IPS DF 6.9 (cell line): ENCODE measurements at regions not wholly inside any gene's neighbourhood (a gene's known extent, or its start where the extent isn't known, plus 50 kb on each side); places are given as distances from the start of the nearest gene placed in this dataset.

ENCODE experiments used
- DNase-seq: peaks from one replicate; pipeline ENCODE4 v3.0.0-alpha.2; 2013; ENCODE audit warnings: low read depth, low spot score
- H3K27ac ChIP-seq: one replicate; pipeline ENCODE4 v1.5.1; 2013; ENCODE audit warnings: low read length, control low read depth
- H3K27me3 ChIP-seq: 2 replicates; pipeline ENCODE4 v1.6.1; 2013; ENCODE audit warnings: mild to moderate bottlenecking, low read length; ENCODE audit not compliant: control insufficient read depth, insufficient read depth
- H3K36me3 ChIP-seq: 2 replicates; pipeline ENCODE4 v1.6.1; 2013; ENCODE audit warnings: low read length; ENCODE audit not compliant: control insufficient read depth, insufficient read depth
- H3K4me1 ChIP-seq: 2 replicates; pipeline ENCODE4 v1.6.1; 2013; ENCODE audit warnings: low read length; ENCODE audit not compliant: control insufficient read depth, insufficient read depth
- H3K4me3 ChIP-seq: 2 replicates; pipeline ENCODE4 v1.5.1; 2013; ENCODE audit warnings: mild to moderate bottlenecking, low read length
- H3K9me3 ChIP-seq: 2 replicates; pipeline ENCODE4 v1.6.1; 2013; ENCODE audit warnings: low read length, inconsistent platforms; ENCODE audit not compliant: control insufficient read depth, insufficient read depth
- WGBS: extraction: QIAGEN DNeasy Blood & Tissue Kit; methylation state at CpG from one replicate; pipeline ENCODE4 v1.1.7; 2013; ENCODE audit warnings: mixed read lengths, missing lambda C conversion rate; ENCODE audit not compliant: insufficient read length, insufficient coverage; 5-methylcytosine and 5-hydroxymethylcytosine counted together

DNA sequence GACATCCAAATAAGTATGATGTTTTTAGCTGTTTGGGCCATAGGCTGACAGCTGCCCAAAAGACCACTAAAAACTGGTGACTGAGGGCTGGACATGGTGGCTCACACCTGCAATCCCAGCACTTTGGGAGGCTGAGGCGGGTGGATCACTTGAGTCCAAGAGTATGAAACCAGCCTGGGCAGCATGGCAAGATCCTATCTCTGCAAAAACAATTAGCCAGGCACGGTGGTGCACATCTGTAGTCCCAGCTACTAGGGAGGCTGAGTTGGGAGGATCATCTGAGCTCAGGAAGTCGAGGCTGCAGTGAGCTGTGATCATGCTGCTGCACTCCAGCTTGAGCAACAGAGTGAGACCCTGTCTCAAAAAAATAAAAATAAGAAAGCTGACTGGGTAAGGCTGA is 511.5 kb upstream of the RAB6C start:
- DNase-seq, result no peak
- no peaks in the 10 kb centered on the region for H3K4me1 ChIP-seq
- no peak overlapping the region for H3K4me3 ChIP-seq
- H3K36me3 ChIP-seq, result no peaks in the 10 kb centered on the region
- H3K27ac ChIP-seq, result no peak overlapping the region
- no peaks in the 10 kb centered on the region; the same call in 1 of the 2 replicates for H3K27me3 ChIP-seq
- WGBS, result no CpG with 5 or more reads among the region's 3 CpGs
- no peaks in the 10 kb centered on the region for H3K9me3 ChIP-seq

DNA sequence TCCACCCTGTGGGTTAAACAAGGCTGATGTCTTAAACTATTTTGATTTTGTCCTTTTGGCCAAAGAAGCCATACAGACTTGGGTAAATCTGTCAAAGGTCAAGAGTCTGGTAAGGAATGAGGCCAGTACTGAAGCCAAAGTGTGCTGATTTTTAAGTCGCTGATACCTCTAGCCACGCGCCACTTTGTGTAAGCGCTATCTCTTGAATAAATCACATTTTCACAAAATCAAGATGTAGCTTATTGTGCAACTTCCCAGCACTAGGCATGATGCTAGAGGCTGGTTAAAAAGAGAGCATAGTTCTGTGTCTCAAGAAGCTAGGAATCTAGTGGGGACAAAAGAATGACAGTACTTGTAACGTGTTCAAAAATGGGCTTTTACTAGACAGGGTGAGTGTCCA is 510.6 kb upstream of the RAB6C start:
- no peaks in the 10 kb centered on the region; the same call in 1 of the 2 replicates for H3K27me3 ChIP-seq
- H3K4me1 ChIP-seq, result no peaks in the 10 kb centered on the region
- H3K27ac ChIP-seq, result no peak overlapping the region
- H3K9me3 ChIP-seq, result no peaks in the 10 kb centered on the region
- no peak overlapping the region for H3K4me3 ChIP-seq
- DNase-seq, result no peak
- no peaks in the 10 kb centered on the region for H3K36me3 ChIP-seq
- no CpG with 5 or more reads among the region's 5 CpGs for whole genome bisulfite sequencing

DNA sequence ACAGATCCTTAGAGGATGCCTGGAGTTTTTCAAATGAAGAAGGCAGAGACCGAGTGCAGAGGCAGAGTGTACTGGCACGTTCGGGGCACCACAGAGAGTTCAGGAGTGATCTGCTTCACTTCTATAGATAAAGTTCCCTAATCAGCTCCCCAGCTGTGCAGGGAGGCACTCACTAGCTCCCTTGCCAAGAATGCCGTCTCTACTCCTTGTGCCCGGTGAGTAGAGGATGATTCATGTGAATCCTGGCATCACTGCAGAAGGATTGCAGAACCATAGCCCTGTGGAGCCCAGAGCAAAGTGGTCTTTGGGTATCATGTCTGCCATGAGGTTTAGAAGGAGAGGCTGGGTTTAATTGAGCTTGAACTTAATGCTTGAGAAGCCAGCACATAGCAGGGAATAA is 510.1 kb upstream of the RAB6C start:
- no peak for DNase-seq
- H3K27me3 ChIP-seq, result no peaks in the 10 kb centered on the region; the same call in 1 of the 2 replicates
- H3K4me3 ChIP-seq, result no peak overlapping the region
- H3K4me1 ChIP-seq, result no peaks in the 10 kb centered on the region
- no CpG with 5 or more reads among the region's 5 CpGs for WGBS
- H3K36me3 ChIP-seq, result no peaks in the 10 kb centered on the region
- no peak overlapping the region for H3K27ac ChIP-seq
- no peaks in the 10 kb centered on the region for H3K9me3 ChIP-seq

DNA sequence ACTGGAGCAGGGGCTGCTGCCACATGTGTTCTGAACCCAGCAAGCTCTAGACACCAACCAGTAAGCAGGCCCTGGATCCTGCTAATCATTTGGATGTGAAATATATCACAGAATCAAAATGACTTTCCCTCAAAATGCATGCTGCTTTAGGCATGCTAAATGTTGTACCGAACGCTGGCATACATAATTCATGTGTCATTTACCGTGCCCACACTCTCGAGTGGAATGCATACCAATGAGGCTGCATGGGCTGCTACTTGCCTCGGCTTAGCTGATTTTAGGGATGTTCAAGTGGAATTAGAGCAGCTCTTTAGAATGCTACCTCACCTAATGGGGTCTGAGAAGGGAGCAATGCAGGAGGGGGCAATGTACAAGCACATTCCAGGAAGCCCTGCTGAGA is 509.6 kb upstream of the RAB6C start:
- no CpG with 5 or more reads among the region's 5 CpGs for WGBS
- Histone ChIP-seq H3K27me3 (no peaks in the 10 kb centered on the region; the same call in 1 of the 2 replicates), H3K36me3 (no peaks in the 10 kb centered on the region), H3K4me1 (no peaks in the 10 kb centered on the region), H3K27ac (no peak overlapping the region), H3K4me3 (no peak overlapping the region), H3K9me3 (no peaks in the 10 kb centered on the region)
- no peak for DNase-seq

DNA sequence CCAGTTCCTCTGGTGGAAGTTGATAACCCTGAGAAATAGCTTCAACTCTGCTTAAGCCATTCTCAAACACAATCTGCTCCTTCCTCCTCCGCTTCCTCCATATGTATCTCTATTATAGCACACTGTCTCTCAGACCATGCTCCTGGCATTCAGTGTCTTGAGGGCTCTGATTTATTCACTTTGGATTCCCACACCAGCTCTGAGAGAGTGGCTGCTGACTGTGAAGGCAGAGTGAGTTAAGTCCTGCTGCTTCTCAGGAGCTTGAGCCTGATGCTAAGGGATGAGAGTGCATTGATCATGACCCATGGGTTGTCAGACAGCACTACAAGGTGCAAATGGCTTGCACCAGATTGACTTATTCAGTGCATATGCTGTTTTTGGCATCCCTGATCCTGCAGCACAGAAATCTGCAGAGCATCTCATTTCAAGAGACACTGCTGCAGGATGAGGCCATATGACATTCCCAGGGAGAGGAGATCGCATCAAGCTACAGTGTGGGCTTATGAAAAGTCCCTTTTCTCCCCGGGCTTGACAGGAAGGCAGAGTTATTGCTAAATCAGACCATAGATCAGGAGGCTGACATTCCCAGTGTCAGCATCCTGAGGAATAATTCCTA is 500.5 kb upstream of the RAB6C start:
- Histone ChIP-seq H3K27me3 (no peaks in the 10 kb centered on the region), H3K36me3 (no peaks in the 10 kb centered on the region), H3K4me3 (no peak overlapping the region), H3K27ac (no peak overlapping the region), H3K9me3 (no peaks in the 10 kb centered on the region), H3K4me1 (no peaks in the 10 kb centered on the region)
- WGBS, result no CpG with 5 or more reads among the region's 3 CpGs
- no peak for DNase-seq

DNA sequence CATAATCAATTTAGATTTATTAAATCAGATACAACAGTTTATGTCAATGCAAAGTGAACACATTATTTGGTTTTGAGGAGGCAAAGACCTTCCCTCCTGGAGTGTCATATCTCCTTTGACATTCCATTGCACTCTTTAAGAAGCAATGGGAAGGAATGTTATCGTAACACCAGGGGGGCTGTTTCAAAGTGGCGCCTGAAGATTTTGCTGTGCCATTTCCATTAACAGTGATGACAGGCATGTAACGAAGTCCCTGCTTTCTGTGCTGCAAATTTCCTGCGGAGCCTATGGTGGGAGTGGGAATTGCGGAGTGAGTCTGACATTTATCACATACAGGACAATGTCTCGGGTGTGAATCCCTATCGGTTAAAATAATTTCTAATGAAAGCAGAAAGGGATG is 499.6 kb upstream of the RAB6C start:
- no CpG with 5 or more reads among the region's 7 CpGs for WGBS

DNA sequence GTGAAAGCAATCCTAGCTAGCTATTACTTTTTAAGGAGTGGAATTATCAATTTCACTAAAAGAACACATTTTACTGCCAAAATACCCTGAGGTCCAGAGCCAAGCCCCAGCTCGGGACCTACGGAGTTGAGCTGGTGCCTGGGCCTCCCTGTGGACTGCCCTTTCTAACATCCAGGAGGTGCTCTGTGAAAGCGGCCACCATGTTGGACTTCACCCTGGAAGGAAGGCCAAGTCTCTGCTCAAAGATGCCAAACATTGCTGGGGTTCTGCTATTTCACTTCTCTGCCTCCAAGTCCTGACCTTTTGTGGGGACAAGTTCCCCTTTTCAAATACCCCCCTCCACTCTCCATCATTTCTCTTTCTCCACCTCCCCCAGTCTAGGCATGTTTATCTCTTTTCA is 498.7 kb upstream of the RAB6C start:
- DNase-seq, result no peak
- H3K4me3 ChIP-seq, result no peak overlapping the region
- H3K36me3 ChIP-seq, result no peaks in the 10 kb centered on the region
- no CpG with 5 or more reads among the region's 3 CpGs for WGBS
- H3K27ac ChIP-seq, result no peak overlapping the region
- no peaks in the 10 kb centered on the region for H3K27me3 ChIP-seq
- H3K9me3 ChIP-seq, result no peaks in the 10 kb centered on the region
- no peaks in the 10 kb centered on the region for H3K4me1 ChIP-seq

More for the DNA sequence above, 499.6 kb upstream of the RAB6C start:
- H3K27me3 ChIP-seq, result no peaks in the 10 kb centered on the region
- no peak overlapping the region for H3K27ac ChIP-seq
- peak; percentile 2 for DNase-seq
- H3K4me1 ChIP-seq, result no peaks in the 10 kb centered on the region
- no peaks in the 10 kb centered on the region for H3K36me3 ChIP-seq
- no peaks in the 10 kb centered on the region for H3K9me3 ChIP-seq
- H3K4me3 ChIP-seq, result no peak overlapping the region

DNA sequence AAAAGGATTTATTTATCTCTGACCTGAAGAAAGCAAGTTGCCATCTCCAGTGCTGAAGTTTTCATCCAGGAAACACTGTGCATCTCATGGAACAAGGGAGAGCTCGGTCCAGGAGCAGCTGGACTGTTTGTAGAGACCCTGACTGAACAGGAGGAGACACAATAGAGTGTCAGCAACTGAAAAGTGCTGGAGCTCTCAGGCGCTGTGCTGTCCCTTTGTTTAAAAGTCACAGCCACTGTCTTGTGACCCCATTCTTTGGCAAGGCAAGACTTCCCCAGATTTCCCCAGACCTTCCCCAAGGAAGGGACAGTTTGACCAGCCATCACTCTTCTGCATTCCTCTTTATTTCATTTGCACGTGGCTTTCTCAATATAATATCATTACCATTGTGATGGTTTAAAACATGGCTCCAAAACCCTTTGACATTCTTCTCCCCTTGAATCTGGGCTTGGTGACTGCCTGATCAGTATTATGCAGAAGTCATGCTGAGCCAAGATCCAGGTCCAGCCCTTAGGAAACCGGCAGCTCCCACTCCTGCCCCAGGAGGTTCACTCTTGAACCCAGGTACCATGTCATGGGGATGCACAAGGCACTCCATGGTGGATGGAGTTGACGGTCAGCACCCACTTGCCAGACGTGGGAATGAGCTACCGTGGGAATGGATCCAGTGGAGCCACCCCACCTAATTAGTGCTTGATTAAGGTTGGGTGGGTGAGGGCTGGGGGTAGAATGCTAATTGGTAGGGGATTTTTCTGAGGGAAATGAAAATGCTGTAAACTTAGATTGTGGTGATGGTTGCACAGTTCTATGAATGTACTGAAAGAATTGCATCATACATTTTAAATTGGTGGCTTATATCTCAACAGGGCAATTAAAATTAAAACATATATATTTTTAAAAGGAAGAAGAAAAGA is 497.9 kb upstream of the RAB6C start:
- H3K36me3 ChIP-seq, result no peaks in the 10 kb centered on the region
- H3K27ac ChIP-seq, result no peak overlapping the region
- no peak for DNase-seq
- no CpG with 5 or more reads among the region's 7 CpGs for WGBS
- no peaks in the 10 kb centered on the region for H3K4me1 ChIP-seq
- H3K27me3 ChIP-seq, result no peaks in the 10 kb centered on the region
- no peaks in the 10 kb centered on the region for H3K9me3 ChIP-seq
- no peak overlapping the region for H3K4me3 ChIP-seq

DNA sequence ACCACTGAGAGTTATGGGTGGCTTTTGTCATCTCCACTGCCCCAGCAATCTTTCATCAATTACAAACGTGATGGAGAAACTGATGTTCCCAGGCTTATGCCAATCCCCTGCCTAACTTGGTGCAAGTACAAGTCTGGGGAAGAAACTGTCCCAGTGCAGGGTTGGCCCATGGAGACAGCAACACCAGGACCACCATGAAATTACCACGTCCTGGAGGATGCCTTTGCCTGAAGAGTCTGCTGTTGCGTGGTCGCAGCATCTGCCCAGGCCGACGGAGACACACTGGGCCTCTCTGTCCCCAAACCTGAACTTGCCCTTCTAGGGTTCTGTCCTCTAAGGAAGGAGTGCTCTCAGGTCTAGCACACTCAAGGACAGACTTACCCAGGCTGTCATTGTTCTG is 496.8 kb upstream of the RAB6C start:
- Histone ChIP-seq H3K4me3 (no peak overlapping the region), H3K27me3 (no peaks in the 10 kb centered on the region), H3K27ac (no peak overlapping the region), H3K36me3 (no peaks in the 10 kb centered on the region), H3K4me1 (no peaks in the 10 kb centered on the region), H3K9me3 (no peaks in the 10 kb centered on the region)
- WGBS, result no CpG with 5 or more reads among the region's 6 CpGs
- no peak for DNase-seq

DNA sequence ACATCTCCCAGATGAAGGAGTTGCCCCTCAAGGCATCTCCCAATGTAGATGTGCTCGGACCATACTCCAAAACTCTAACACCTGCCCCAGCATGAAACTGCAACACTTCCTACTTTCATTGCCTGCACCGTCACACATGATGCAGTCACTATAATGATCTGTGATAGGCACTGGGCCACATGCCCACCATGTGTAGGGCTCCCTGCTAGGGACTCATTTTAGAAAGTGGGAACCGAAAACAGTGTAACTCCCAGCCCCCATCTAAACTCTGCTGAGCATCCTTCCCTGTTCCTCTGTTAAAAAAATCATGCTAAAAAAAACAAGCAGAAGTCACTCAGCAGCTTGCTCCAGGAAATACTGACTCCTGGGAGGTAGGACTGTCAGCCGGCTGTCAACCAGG is 496.1 kb upstream of the RAB6C start:
- no peak overlapping the region for H3K27ac ChIP-seq
- no peaks in the 10 kb centered on the region for H3K9me3 ChIP-seq
- no peak overlapping the region for H3K4me3 ChIP-seq
- no peak for DNase-seq
- H3K36me3 ChIP-seq, result no peaks in the 10 kb centered on the region
- WGBS, result no CpG with 5 or more reads among the region's 4 CpGs
- no peaks in the 10 kb centered on the region for H3K4me1 ChIP-seq
- H3K27me3 ChIP-seq, result no peaks in the 10 kb centered on the region
